OCI-LY7 (cell line): ENCODE measurements at regions not wholly inside any gene's neighbourhood (a gene's known extent, or its start where the extent isn't known, plus 50 kb on each side); places are given as distances from the start of the nearest gene placed in this dataset.

ENCODE experiments used
- BruUV-seq: library from RNA; stranded (reverse); fragments of 400-500 nt; replicated peaks from 2 replicates; lab custom pipeline; 2021; lab: Mats Ljungman, UMichigan
- CTCF ChIA-PET: fragments of 300-600 bp; sonication (Branson Sonifier 250); formaldehyde crosslinking; loops from one replicate; lab custom pipeline; 2022; ENCODE audit warnings: antibody characterized with exemption; ENCODE audit not compliant: unreplicated experiment; lab: Charles Lee
- POLR2A ChIA-PET: fragments of 300-600 bp; sonication (Branson Sonifier 250); formaldehyde crosslinking; loops from one replicate; lab custom pipeline; 2022; ENCODE audit warnings: antibody characterized with exemption; lab: Charles Lee
- DNase-seq: peaks from one replicate; pipeline ENCODE4 v3.0.0-alpha.2; 2015; ENCODE audit warnings: low spot score
- H2AFZ ChIP-seq: fragments of 200-600 bp; sonication (generic), shearing (Covaris generic); 2 replicates; pipeline ENCODE4 v1.6.1; 2014; ENCODE audit warnings: mild to moderate bottlenecking, antibody characterized with exemption, low read length, moderate library complexity
- H3K27ac ChIP-seq: fragments of 200-600 bp; sonication (generic); 2 replicates; pipeline ENCODE4 v1.5.1; 2014; ENCODE audit warnings: mixed run types, low read depth, mild to moderate bottlenecking, moderate library complexity, low read length, inconsistent platforms; ENCODE audit not compliant: poor library complexity, severe bottlenecking
- H3K36me3 ChIP-seq: fragments of 200-600 bp; sonication (generic); 2 replicates; pipeline ENCODE4 v1.6.1; 2014; ENCODE audit warnings: mild to moderate bottlenecking, antibody characterized with exemption, low read length, moderate library complexity, mixed read lengths; ENCODE audit not compliant: insufficient read depth
- H3K4me1 ChIP-seq: fragments of 200-600 bp; sonication (generic); 2 replicates; pipeline ENCODE4 v1.5.1; 2014; ENCODE audit warnings: mild to moderate bottlenecking, low read length; ENCODE audit not compliant: insufficient read depth, poor library complexity, severe bottlenecking
- H3K4me2 ChIP-seq: fragments of 200-600 bp; sonication (generic); 2 replicates; pipeline ENCODE4 v1.6.1; 2014; ENCODE audit warnings: mild to moderate bottlenecking, low read length
- H3K4me3 ChIP-seq: fragments of 200-600 bp; sonication (generic); 2 replicates; pipeline ENCODE4 v1.5.1; 2014; ENCODE audit warnings: mild to moderate bottlenecking, low read depth, low read length; ENCODE audit not compliant: poor library complexity, severe bottlenecking
- H3K79me2 ChIP-seq: fragments of 200-600 bp; sonication (generic); 2 replicates; pipeline ENCODE4 v1.6.1; 2016; ENCODE audit warnings: low read depth, mild to moderate bottlenecking, low read length, moderate library complexity, mixed read lengths; ENCODE audit not compliant: insufficient read depth
- H3K9me2 ChIP-seq: fragments of 200-600 bp; sonication (generic); 2 replicates; pipeline ENCODE4 v1.6.1; 2016; ENCODE audit warnings: mild to moderate bottlenecking, low read length, mixed read lengths; ENCODE audit not compliant: insufficient read depth
- H3K9me3 ChIP-seq: fragments of 200-600 bp; sonication (generic); 2 replicates; pipeline ENCODE4 v1.6.1; 2014; ENCODE audit warnings: mild to moderate bottlenecking, mixed run types, low read length, mixed read lengths
- H4K20me1 ChIP-seq: fragments of 200-600 bp; sonication (generic); 2 replicates; pipeline ENCODE4 v1.6.1; 2014; ENCODE audit warnings: mild to moderate bottlenecking, antibody characterized with exemption, low read length, moderate library complexity, mixed read lengths; ENCODE audit not compliant: insufficient read depth
- EZH2phosphoT487 ChIP-seq: fragments of 200-600 bp; sonication (generic); IDR thresholded peaks from 2 replicates; pipeline ENCODE4 v1.6.1; 2018; ENCODE audit warnings: low read depth, borderline replicate concordance, mild to moderate bottlenecking, mixed run types, antibody characterized with exemption, low read length, moderate library complexity, mixed read lengths
- intact Hi-C: fragments of 100-400 bp; cut with micrococcal nuclease; formaldehyde crosslinking; loops from one replicate; pipeline ENCODE4 v1.10.0; 2022; ENCODE audit not compliant: unreplicated experiment
- TF ChIP-seq, protein P1 (sequence below): fragments of 200-600 bp; sonication (generic); conservative IDR thresholded peaks from 2 replicates; pipeline ENCODE4 v1.5.1; 2014; ENCODE audit warnings: mild to moderate bottlenecking, antibody characterized with exemption, low read length, moderate library complexity, mixed read lengths

- no TSS peak for BruUV-seq
- intact Hi-C loops: no loop called here
- Histone ChIP-seq H3K9me2 (no peaks in the 10 kb centered on the region), H4K20me1 (no peaks in the 10 kb centered on the region), H3K4me1 (no peaks in the 10 kb centered on the region), H3K9me3 (no peaks in the 10 kb centered on the region), H3K79me2 (no peaks in the 10 kb centered on the region), H2AFZ (no peak overlapping the region), H3K27ac (no peak overlapping the region), H3K4me2 (no peak overlapping the region), H3K36me3 (no peaks in the 10 kb centered on the region), H3K4me3 (no peak overlapping the region)
- CTCF ChIA-PET: no interaction called here
- TF ChIP-seq, protein P1, sequence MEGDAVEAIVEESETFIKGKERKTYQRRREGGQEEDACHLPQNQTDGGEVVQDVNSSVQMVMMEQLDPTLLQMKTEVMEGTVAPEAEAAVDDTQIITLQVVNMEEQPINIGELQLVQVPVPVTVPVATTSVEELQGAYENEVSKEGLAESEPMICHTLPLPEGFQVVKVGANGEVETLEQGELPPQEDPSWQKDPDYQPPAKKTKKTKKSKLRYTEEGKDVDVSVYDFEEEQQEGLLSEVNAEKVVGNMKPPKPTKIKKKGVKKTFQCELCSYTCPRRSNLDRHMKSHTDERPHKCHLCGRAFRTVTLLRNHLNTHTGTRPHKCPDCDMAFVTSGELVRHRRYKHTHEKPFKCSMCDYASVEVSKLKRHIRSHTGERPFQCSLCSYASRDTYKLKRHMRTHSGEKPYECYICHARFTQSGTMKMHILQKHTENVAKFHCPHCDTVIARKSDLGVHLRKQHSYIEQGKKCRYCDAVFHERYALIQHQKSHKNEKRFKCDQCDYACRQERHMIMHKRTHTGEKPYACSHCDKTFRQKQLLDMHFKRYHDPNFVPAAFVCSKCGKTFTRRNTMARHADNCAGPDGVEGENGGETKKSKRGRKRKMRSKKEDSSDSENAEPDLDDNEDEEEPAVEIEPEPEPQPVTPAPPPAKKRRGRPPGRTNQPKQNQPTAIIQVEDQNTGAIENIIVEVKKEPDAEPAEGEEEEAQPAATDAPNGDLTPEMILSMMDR: no peak
- TF ChIP-seq EZH2phosphoT487: no peak
- POLR2A ChIA-PET: interaction anchor here (0.6 kb wide), 1 partner anchor 9 kb away, joined by 4 read pairs; no protein-coding TSS in a partner anchor
- no peak for DNase-seq
These were observed 450.2 kb downstream of the PLCL1 start for GRCh38 chr2:198254536-198255090.

DNA sequence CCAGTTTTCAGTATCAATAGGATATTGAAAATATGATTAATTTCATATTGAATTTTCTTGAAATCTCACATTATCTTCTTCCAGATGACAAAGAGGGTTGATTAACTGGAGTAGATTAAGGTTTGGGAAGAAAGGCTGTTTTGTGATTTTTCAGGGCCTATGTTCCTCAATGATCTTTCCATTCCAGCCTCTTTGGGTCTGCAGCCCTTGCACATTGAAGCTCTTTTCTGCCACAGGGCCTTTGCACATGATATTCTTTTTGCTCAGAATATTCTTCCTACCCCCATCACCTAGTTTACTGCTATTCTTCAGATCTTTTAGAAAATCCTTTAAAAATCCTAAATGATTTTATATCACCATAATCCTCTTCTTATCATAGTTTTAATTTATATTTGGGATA lies 449.6 kb downstream of the PLCL1 start:
- no peak overlapping the region for H3K4me2 ChIP-seq
- no peaks in the 10 kb centered on the region for H4K20me1 ChIP-seq
- H3K79me2 ChIP-seq: no peaks in the 10 kb centered on the region
- no TSS peak for BruUV-seq
- no peaks in the 10 kb centered on the region for H3K9me2 ChIP-seq
- POLR2A ChIA-PET: interaction anchor here (0.6 to 0.7 kb wide), 2 partner anchors 10 to 34 kb away, joined by 3 to 4 read pairs; no protein-coding TSS in a partner anchor
- CTCF ChIA-PET: no interaction called here
- no peaks in the 10 kb centered on the region for H3K9me3 ChIP-seq
- H2AFZ ChIP-seq: no peak overlapping the region
- no peak for DNase-seq
- no peaks in the 10 kb centered on the region for H3K4me1 ChIP-seq
- TF ChIP-seq, protein P1: no peak
- no peak for TF ChIP-seq EZH2phosphoT487
- intact Hi-C loops: no loop called here
- H3K36me3 ChIP-seq: no peaks in the 10 kb centered on the region
- no peak overlapping the region for H3K4me3 ChIP-seq
- no peak overlapping the region for H3K27ac ChIP-seq

DNA sequence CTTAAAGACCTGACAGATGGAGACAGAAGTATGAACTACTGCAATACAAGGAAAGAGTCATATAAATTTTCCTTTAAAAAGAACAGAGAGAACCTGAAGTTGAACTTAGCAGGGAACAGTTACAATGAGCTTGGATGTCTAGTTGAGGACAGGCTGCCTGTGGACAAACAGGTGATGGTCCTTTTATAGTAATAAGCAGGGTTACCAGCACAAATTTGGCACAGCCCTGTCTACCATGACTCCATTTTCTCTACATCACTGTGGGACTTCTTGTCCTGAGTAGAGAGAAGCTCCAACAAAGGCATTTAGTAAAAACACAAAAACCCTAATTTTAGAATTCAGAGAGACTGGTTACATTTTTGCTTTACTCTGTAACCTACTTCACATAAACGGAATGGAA lies 448.1 kb downstream of the PLCL1 start:
- no peak for DNase-seq
- H3K27ac ChIP-seq: no peak overlapping the region
- H4K20me1 ChIP-seq: no peaks in the 10 kb centered on the region
- H3K4me1 ChIP-seq: no peaks in the 10 kb centered on the region
- no peaks in the 10 kb centered on the region for H3K9me3 ChIP-seq
- ChIA-PET POLR2A (interaction anchor here (0.8 to 1.7 kb wide), 2 partner anchors 7 to 1491 kb away, joined by 3 to 5 read pairs; no protein-coding TSS in a partner anchor), CTCF (no interaction called here)
- H3K79me2 ChIP-seq: no peaks in the 10 kb centered on the region
- H2AFZ ChIP-seq: no peak overlapping the region
- no peaks in the 10 kb centered on the region for H3K9me2 ChIP-seq
- TF ChIP-seq, protein P1: no peak
- no peak for TF ChIP-seq EZH2phosphoT487
- no peaks in the 10 kb centered on the region for H3K36me3 ChIP-seq
- intact Hi-C loops: no loop called here
- no peak overlapping the region for H3K4me3 ChIP-seq
- H3K4me2 ChIP-seq: no peak overlapping the region
- BruUV-seq: no TSS peak
